Activated naive CD4-positive, alpha-beta T cell treated with anti-CD3 and anti-CD28 coated beads, Interleukin-2, amount 10 ng/mL, durations not matched to agents 7 days and 5 days (primary cell): ENCODE measurements at regions not wholly inside any gene's neighbourhood (a gene's known extent, or its start where the extent isn't known, plus 50 kb on each side); places are given as distances from the start of the nearest gene placed in this dataset.
"Not testable (repeated sequence)": the region's sequence is repeated elsewhere in the genome, so short reads cannot be mapped to it uniquely, and the experiment has no call there.

Experiments used
- CTCF ChIA-PET: fragments of 350-600 bp; sonication (Branson Sonifier 250); formaldehyde crosslinking; loops from one replicate; lab custom pipeline; 2021; ENCODE audit warnings: antibody characterized with exemption; lab: Charles Lee
- DNase-seq: peaks from one replicate; pipeline ENCODE4 v3.0.0-alpha.2; 2020
- H3K27ac Mint-ChIP-seq: one replicate; pipeline ENCODE4 v1.8.0; 2021; ENCODE audit warnings: mild to moderate bottlenecking, moderate library complexity, mixed read lengths
- H3K27me3 Mint-ChIP-seq: one replicate; pipeline ENCODE4 v1.8.0; 2021; ENCODE audit warnings: mild to moderate bottlenecking, mixed read lengths
- H3K36me3 Mint-ChIP-seq: one replicate; pipeline ENCODE4 v1.8.0; 2021; ENCODE audit warnings: mixed read lengths
- H3K4me1 Mint-ChIP-seq: one replicate; pipeline ENCODE4 v1.8.0; 2021; ENCODE audit warnings: mixed read lengths
- H3K4me3 Mint-ChIP-seq: one replicate; pipeline ENCODE4 v1.8.0; 2021; ENCODE audit warnings: mild to moderate bottlenecking, moderate library complexity, mixed read lengths
- H3K9me3 Mint-ChIP-seq: one replicate; pipeline ENCODE4 v1.8.0; 2021; ENCODE audit warnings: mixed read lengths

- H3K4me1 Mint-ChIP-seq, H3K9me3 Mint-ChIP-seq, CTCF ChIA-PET, H3K27ac Mint-ChIP-seq, H3K36me3 Mint-ChIP-seq, H3K27me3 Mint-ChIP-seq, H3K4me3 Mint-ChIP-seq: not testable (repeated sequence)
- DNase-seq = peak; percentile 41
These were observed 61.0 kb downstream of the FOXD4L5 start for GRCh38 chr9:65223986-65224385.

DNA sequence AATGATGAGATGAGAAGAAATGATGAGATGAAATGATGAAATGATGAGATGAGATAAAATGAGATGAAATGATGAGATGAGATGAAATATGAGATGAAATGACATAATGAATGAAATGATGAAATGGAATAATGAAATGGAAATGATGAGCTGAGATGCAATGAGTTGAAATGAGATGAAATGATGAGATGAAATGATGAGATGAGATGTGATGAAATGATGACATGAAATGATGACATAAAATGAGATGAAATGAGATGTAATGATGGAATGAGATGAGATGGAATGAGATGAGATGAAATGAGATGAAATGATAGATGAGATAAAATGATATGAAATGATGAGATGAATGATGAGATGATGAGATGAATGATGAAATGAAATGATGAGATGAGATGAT, 76.2 kb downstream of the FOXD4L5 start:
- H3K4me3 Mint-ChIP-seq, H3K4me1 Mint-ChIP-seq, H3K9me3 Mint-ChIP-seq, DNase-seq, H3K36me3 Mint-ChIP-seq, H3K27ac Mint-ChIP-seq, CTCF ChIA-PET: not testable (repeated sequence)
- H3K27me3 Mint-ChIP-seq = peaks cover 24% of the 10 kb centered on the region

GRCh38 chr9:65207273-65207672, 77.7 kb downstream of the FOXD4L5 start:
- H3K27me3 Mint-ChIP-seq = peaks cover 24% of the 10 kb centered on the region
- H3K4me3 Mint-ChIP-seq, H3K36me3 Mint-ChIP-seq, H3K27ac Mint-ChIP-seq, H3K4me1 Mint-ChIP-seq, CTCF ChIA-PET, H3K9me3 Mint-ChIP-seq, DNase-seq: not testable (repeated sequence)

- H3K9me3 Mint-ChIP-seq, H3K4me1 Mint-ChIP-seq, CTCF ChIA-PET, H3K4me3 Mint-ChIP-seq, H3K36me3 Mint-ChIP-seq, H3K27ac Mint-ChIP-seq, DNase-seq: not testable (repeated sequence)
- H3K27me3 Mint-ChIP-seq = peaks cover 24% of the 10 kb centered on the region
These were observed 79.2 kb downstream of the FOXD4L5 start for GRCh38 chr9:65205853-65206252.

GRCh38 chr9:65195781-65196180, 89.2 kb downstream of the FOXD4L5 start:
- H3K9me3 Mint-ChIP-seq, CTCF ChIA-PET, H3K4me3 Mint-ChIP-seq, DNase-seq, H3K27ac Mint-ChIP-seq, H3K36me3 Mint-ChIP-seq, H3K4me1 Mint-ChIP-seq, H3K27me3 Mint-ChIP-seq: not testable (repeated sequence)

DNA sequence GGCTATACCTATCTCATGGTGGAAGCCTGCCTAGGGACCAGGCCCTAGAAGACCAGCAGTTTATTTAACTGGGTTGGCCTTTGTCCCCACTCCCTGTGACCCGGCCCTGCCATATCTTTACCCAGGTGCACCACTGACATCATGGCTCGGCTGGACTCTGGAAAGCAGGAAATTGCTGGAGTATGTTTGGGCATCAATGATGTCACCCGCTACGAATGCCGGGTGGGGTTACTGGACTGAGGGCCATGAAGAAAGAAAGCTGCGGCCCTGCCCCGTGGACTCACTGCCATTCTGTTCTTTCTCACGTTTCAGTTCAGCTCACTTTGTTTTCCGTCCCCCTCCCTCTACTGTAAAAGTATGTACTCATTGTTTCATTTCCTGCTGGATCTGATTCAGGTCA, 129.1 kb downstream of the FOXD4L5 start:
- H3K27ac Mint-ChIP-seq, H3K4me1 Mint-ChIP-seq, H3K9me3 Mint-ChIP-seq, H3K4me3 Mint-ChIP-seq, H3K36me3 Mint-ChIP-seq, CTCF ChIA-PET, H3K27me3 Mint-ChIP-seq: not testable (repeated sequence)
- DNase-seq = peak; percentile 11
